Fibroblast of skin of right quadriceps (primary cell): ENCODE measurements at regions not wholly inside any gene's neighbourhood (a gene's known extent, or its start where the extent isn't known, plus 50 kb on each side); places are given as distances from the start of the nearest gene placed in this dataset.
"Not testable (repeated sequence)": the region's sequence is repeated elsewhere in the genome, so short reads cannot be mapped to it uniquely, and the experiment has no call there.

ENCODE experiments used
- DNase-seq: peaks from one replicate; pipeline ENCODE4 v3.0.0-alpha.2; 2013

- peak; percentile 18 for DNase-seq
Observed at GRCh38 chr4:53863736-53864365, 200.6 kb downstream of the CHIC2 start.

GRCh38 chr4:53863158-53863557 lies 201.2 kb downstream of the CHIC2 start:
- DNase-seq = peak; percentile 11

GRCh38 chr4:53861856-53862610 lies 202.4 kb downstream of the CHIC2 start:
- peak; percentile 94 for DNase-seq

GRCh38 chr4:53859305-53859704 lies 205.1 kb downstream of the CHIC2 start:
- no peak for DNase-seq

GRCh38 chr4:53858744-53859143 lies 205.7 kb downstream of the CHIC2 start:
- DNase-seq = no peak

- DNase-seq = peak; percentile 94
Observed at GRCh38 chr4:53855581-53856250, 208.7 kb downstream of the CHIC2 start.

GRCh38 chr4:53854991-53855568 lies 209.3 kb downstream of the CHIC2 start:
- DNase-seq = peak; percentile 66

GRCh38 chr4:53852343-53852742 lies 212.1 kb downstream of the CHIC2 start:
- peak; percentile 66 for DNase-seq

- DNase-seq = no peak
Observed at GRCh38 chr4:53847965-53848364, 216.4 kb downstream of the CHIC2 start.

GRCh38 chr4:53844551-53844950 lies 219.9 kb downstream of the CHIC2 start:
- no peak for DNase-seq

- no peak for DNase-seq
Observed at GRCh38 chr4:53844133-53844532, 220.3 kb downstream of the CHIC2 start.

GRCh38 chr4:53841711-53842110 lies 222.7 kb downstream of the CHIC2 start:
- DNase-seq = no peak

- no peak for DNase-seq
Observed at GRCh38 chr4:53840643-53841042, 223.8 kb downstream of the CHIC2 start.

GRCh38 chr4:53833302-53834003 lies 231.0 kb downstream of the CHIC2 start:
- not testable (repeated sequence) for DNase-seq

- no peak for DNase-seq
Observed at GRCh38 chr4:53832549-53832948, 231.9 kb downstream of the CHIC2 start.

GRCh38 chr4:53830511-53830910 lies 233.9 kb downstream of the CHIC2 start:
- DNase-seq = no peak

- DNase-seq = no peak
Observed at GRCh38 chr4:53821179-53821851, 230.0 kb upstream of the LNX1 start.

- DNase-seq = peak; percentile 14
Observed at GRCh38 chr4:53818104-53818503, 226.8 kb upstream of the LNX1 start.

- peak; percentile 24 for DNase-seq
Observed at GRCh38 chr4:53816561-53816960, 225.3 kb upstream of the LNX1 start.

GRCh38 chr4:53815281-53815680 lies 224.0 kb upstream of the LNX1 start:
- no peak for DNase-seq

GRCh38 chr4:53813998-53814397 lies 222.7 kb upstream of the LNX1 start:
- peak; percentile 35 for DNase-seq

- DNase-seq = no peak
Observed at GRCh38 chr4:53810643-53811042, 219.4 kb upstream of the LNX1 start.
